GM10266 (cell line): ENCODE measurements at regions not wholly inside any gene's neighbourhood (a gene's known extent, or its start where the extent isn't known, plus 50 kb on each side); places are given as distances from the start of the nearest gene placed in this dataset.

ENCODE experiments used
- DNase-seq: peaks from one replicate; pipeline ENCODE4 v3.0.0; 2012; ENCODE audit errors: extremely low spot score
- TF ChIP-seq, protein P1 (sequence below): IDR thresholded peaks from 2 replicates; pipeline ENCODE4 v1.5.1; 2012; ENCODE audit warnings: mild to moderate bottlenecking, low read depth; ENCODE audit not compliant: control insufficient read depth, insufficient read depth; ENCODE audit errors: missing control alignments

DNA sequence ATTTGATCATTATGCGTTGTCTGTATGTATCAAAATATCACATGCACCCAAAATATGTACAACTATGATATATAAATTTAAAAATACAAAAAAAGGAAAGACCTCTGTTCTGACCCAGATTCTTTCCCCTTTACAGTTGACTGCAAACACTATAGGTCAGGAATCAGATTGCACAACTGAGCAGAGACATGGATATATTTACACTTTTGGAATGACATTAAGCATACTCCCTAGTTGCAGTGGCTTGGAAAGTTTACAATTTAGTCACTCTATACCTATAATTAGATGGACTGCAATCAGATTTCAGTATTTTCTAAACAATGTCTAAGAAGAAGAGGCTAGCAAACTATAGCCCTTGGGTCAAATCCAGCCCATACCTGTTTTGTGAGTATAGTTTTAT lies 98.5 kb upstream of the INPP4B start:
- no peak for DNase-seq
- TF ChIP-seq, protein P1, sequence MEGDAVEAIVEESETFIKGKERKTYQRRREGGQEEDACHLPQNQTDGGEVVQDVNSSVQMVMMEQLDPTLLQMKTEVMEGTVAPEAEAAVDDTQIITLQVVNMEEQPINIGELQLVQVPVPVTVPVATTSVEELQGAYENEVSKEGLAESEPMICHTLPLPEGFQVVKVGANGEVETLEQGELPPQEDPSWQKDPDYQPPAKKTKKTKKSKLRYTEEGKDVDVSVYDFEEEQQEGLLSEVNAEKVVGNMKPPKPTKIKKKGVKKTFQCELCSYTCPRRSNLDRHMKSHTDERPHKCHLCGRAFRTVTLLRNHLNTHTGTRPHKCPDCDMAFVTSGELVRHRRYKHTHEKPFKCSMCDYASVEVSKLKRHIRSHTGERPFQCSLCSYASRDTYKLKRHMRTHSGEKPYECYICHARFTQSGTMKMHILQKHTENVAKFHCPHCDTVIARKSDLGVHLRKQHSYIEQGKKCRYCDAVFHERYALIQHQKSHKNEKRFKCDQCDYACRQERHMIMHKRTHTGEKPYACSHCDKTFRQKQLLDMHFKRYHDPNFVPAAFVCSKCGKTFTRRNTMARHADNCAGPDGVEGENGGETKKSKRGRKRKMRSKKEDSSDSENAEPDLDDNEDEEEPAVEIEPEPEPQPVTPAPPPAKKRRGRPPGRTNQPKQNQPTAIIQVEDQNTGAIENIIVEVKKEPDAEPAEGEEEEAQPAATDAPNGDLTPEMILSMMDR, result no peak

DNA sequence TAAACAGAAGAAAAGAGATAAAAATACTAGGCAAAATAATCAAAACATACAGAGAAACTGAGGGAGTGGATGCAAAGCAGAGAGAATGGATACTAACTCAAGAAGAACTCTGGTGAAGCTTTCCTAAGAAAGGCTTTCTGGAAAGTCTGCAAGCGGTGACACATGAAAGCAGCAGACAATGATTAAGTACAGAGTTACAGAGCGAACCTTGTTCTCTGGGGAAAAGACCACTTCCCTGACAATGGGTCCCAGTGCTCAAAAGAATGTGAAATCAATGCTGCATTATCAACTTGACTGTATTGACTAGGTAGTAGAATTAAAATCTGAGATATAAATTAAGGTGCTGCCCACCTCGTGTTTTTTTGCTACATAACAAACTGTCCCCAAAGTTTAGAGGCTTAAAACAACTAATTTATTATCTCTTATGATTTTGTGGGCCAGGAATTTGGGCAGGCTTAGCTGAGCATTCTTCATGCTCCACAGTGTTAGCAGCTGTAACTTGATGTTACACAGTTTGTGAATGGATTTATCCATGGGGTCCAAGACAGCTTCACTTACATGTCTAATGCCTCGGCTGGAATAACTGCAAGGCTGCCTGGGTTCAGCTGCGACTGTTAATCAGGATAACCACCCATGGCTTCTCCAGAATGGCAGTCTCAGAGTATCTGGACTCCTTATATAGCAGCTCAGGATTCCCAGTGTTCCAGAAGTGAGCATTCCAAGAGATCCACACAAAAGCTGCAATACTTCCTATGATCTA lies 106.9 kb upstream of the INPP4B start:
- TF ChIP-seq, protein P1, result no peak
- DNase-seq, result no peak

DNA sequence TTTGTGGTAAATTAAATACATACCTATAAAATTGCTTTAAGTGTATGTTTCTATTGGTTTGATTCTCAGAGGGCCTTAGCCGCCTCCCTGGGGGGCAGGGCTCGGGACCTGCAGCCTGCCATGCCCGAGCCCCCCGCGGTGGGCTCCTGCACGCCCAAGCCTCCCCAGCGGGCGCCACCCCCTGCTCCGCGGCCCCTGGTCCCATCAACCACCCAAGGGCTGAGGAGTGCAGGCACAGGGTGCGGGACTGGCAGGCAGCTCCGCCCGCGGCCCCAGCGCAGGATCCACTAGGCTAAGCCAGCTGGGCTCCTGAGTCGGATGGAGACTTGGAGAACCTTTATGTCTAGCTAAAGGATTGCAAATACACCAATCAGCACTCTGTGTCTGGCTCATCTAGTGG lies 108.3 kb upstream of the INPP4B start:
- TF ChIP-seq, protein P1, result no peak

DNA sequence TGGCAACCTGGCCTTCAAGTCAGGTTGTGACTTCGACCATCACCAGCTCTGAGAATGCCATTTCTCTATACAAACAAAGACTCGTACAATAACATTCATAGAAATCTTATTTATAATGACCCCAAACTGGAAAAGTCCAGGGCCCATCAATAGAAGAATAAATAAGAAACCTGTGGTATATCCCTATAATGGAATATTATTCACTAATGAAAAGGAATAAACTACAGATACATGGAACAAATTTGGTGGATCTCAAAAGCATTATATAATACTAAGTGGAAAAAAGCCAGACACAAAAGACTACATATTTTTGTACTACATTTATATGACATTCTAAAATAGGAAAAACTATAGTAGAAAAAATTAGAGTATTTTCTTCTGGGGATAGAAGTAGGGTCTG lies 109.4 kb upstream of the INPP4B start:
- DNase-seq, result no peak
- TF ChIP-seq, protein P1, result no peak

More for the DNA sequence above, 108.3 kb upstream of the INPP4B start:
- no peak for DNase-seq

DNA sequence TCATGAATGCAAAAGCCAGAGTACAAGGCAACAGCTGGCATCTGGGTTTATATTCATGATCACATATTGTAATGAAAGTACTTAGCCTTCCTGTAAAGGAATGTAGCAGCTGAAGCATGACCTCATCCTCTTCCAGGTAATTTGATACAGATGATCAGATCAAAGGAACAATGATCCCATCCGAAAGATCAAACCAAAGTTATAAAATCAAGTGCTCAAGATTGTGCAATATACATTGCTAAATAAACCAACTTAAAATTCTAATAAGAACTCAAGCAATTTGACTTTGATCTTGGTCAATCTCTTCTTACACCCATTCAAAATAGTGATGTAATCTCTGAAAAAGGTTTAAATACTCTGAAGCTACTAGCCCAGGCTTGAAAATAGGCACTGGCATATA lies 113.1 kb upstream of the INPP4B start:
- no peak for DNase-seq
- TF ChIP-seq, protein P1, result no peak

DNA sequence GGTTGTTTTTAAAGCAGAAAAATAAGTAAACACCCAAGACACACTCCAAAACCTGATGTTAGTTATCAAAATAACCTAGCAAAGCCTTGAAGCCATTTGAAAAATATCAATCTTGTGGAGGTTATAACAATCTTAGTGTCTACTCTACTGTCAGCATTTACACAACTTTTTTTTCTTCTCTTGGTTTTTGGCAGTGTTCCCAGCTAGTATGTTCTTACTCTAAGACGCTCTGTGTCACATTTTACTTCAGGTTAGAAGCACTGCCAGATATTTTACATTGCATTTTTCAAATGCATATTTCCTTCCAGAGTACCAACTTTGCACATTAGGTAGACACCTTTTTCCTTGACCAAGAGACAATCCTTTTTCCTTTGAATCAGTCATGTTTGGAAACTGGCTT lies 114.0 kb upstream of the INPP4B start:
- TF ChIP-seq, protein P1, result no peak
- DNase-seq, result no peak

DNA sequence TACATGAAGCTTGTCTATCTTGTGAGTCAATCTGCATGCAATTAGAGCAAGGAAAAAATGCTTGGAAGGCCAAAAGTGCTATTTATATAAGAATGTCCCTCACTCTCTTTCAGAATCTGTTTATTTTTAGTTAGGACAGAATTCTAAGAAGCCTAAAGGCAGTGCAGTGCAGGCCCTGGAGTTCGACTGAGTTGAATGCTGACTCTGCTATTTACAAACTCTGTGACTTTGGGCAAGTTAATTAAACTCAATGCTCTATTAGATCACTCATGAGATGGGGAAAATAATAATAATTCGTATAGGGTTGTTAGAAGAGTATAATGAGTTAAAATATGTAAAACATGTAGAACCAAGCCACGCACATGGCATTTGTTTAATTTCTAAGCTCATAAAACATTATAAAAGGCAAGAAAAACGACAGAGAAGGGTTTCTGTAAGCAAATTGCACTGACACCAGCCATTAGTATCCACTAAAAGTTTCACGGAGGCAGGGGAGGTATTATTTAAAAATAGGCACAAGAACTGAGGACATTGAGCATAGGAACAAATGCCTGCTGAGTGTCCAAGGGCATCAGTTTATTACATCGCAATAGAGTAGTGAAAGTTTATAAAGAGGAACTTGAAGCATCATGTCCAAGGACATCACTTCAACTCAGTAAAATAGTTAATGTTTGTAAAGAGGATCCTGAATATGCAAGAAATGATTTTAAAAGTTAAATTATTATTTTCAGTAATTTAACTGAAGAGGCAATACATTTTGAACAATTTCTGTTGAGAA lies 115.0 kb upstream of the INPP4B start:
- DNase-seq, result no peak

More for the DNA sequence above, 115.0 kb upstream of the INPP4B start:
- TF ChIP-seq, protein P1, result no peak
